GM19438 (cell line): ENCODE measurements at regions not wholly inside any gene's neighbourhood (a gene's known extent, or its start where the extent isn't known, plus 50 kb on each side); places are given as distances from the start of the nearest gene placed in this dataset.
"Not testable (repeated sequence)": the region's sequence is repeated elsewhere in the genome, so short reads cannot be mapped to it uniquely, and the experiment has no call there.

ENCODE experiments used
- ATAC-seq: cut with Tn5 transposase; IDR thresholded peaks from one replicate; pipeline ENCODE4 v1.9.1; 2021; ENCODE audit warnings: low read depth; ENCODE audit not compliant: unreplicated experiment

DNA sequence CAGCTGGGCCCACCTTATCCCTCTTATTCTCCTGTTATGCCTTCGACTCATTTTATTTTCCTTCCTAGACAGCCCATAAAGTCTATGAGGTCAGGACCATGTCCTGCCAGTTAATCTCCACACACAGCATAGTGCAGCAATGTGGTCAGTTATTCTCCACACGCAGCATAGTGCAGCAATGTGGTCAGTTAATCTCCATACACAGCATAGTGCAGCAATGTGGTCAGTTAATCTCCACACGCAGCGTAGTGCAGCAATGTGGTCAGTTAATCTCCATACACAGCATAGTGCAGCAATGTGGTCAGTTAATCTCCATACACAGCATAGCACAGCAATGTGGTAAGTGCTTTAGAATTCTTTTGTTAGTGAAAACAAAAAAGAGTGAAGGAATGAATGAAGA lies 77.8 kb downstream of the TEX36 start:
- ATAC-seq = no peak

GRCh38 chr10:125602825-125603224 lies 80.1 kb downstream of the TEX36 start:
- ATAC-seq = no peak

DNA sequence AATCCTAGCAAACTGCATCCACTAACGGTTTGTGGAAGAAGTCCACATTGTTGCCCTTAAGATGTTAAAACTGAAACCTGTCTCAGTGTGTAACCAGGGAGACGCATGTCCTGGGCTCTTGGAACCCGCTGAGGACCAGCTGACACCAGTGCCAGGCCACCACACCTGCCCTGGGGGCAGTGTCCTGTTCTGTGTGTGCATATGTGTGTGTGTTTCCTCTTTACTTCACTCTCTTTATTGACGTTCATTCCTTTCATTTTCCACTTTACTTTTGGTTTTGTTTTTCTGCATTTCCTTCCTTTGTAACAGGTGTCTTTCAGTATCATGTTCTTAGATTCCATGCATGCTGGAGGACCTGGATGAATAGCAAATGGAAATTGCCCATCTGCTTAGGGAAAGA lies 83.8 kb downstream of the TEX36 start:
- ATAC-seq = no peak

- no peak for ATAC-seq
These were observed 87.1 kb downstream of the TEX36 start for GRCh38 chr10:125595911-125596310.

DNA sequence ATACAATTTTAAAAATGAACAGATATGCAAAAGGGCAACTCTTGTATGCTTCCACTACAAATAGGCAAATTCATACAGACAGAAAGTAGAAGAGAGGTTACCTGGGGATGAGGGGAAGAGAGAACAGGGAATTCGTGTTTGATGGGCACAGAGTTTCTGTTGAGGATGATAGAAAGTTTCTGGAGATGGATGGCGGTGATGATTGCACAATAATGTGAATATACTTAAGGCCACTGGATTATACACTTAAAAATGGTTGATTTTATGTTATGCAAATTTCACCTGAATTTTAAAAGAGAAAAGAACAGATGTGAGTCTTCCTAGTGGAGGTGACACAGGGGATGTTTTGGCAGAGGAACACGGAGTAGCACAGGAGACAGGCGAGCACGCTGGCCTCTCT lies 89.3 kb downstream of the TEX36 start:
- ATAC-seq = no peak

GRCh38 chr10:125592897-125593296 lies 90.1 kb downstream of the TEX36 start:
- ATAC-seq = no peak

DNA sequence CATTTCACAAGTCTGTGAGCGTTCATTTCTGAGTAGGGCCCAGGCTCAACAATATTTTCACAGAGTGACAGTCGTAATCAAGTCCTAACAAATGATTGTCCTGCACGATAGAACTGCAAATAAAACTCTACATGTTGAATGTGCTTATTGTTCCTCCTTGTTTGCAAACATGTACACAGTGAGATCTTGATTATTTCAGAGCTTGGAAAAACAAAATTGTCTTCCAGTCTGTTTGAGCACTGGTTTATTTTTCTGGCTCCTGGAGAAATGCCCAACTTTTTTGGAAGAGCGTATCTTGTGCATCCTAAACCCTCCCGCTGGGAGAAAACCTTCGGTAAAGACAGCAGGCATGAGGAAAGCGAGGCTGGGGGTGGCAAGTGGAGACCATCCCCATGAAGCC lies 91.1 kb downstream of the TEX36 start:
- ATAC-seq = no peak

DNA sequence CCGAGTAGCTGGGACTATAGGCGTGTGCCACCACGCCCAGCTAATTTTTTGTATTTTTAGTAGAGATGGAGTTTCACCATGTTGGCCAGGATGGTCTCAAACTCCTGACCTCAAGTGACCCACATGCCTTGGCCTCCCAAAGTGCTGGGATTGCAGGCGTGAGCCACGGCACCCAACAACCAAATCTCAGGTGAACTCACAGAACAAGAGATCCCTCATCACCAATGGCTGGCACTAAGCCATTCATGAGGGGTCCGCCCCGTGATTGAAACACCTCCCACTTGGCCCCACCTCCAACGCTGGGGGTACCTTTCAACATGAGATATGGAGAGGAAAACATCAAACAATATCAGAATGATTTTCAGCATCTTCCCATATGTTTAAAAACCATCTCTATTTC lies 94.2 kb downstream of the TEX36 start:
- ATAC-seq = not testable (repeated sequence)

- ATAC-seq = no peak
These were observed 98.0 kb downstream of the TEX36 start for GRCh38 chr10:125584954-125585353.

- no peak for ATAC-seq
These were observed 104.2 kb downstream of the TEX36 start for GRCh38 chr10:125578658-125579315.

- no peak for ATAC-seq
These were observed 107.1 kb downstream of the TEX36 start for GRCh38 chr10:125575843-125576242.

DNA sequence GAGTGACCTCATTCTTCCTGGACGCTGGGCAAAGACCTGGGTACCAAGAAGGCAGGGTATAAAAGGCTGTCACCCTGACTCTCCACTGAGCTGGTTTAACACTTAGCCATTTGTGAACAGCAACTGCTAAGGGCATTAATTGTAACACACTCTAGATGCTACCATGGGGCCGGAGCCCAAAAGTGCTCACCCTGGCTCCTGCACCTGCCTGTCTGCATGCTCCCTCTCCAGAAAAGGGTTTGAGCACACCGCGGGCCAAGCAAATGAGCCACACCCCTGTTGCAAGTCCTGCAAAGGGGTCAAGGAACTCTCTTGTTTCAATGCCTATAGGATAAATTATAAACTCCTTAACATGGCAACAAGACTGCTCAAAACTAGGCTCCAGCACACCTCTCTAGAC lies 114.8 kb downstream of the TEX36 start:
- ATAC-seq = no peak

- no peak for ATAC-seq
These were observed 115.4 kb downstream of the TEX36 start for GRCh38 chr10:125567529-125567928.

DNA sequence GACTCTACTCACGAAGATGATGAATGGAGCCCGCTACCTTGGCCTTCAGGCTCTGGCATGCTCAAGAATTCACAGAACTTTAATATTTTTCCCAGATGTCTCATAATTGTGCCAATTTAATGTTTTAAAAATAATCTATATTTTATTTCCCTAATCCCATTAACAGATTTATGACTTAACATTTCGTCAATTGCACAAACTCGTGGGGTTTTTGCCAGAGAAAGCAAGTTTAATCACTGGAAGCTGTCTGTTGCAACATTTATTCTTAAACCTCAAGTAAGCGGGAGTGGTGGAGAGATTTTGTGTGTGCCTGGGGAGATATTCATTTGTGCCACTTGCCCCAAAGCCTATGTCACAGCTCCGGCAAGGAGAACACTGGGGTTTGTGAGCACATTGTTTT lies 117.9 kb downstream of the TEX36 start:
- ATAC-seq = no peak

- no peak for ATAC-seq
These were observed 118.4 kb downstream of the TEX36 start for GRCh38 chr10:125564570-125564969.

GRCh38 chr10:125562737-125563136 lies 120.2 kb downstream of the TEX36 start:
- no peak for ATAC-seq

- ATAC-seq = no peak
These were observed 122.0 kb downstream of the TEX36 start for GRCh38 chr10:125560947-125561346.

GRCh38 chr10:125559210-125559609 lies 123.8 kb downstream of the TEX36 start:
- ATAC-seq = peak; percentile 95

DNA sequence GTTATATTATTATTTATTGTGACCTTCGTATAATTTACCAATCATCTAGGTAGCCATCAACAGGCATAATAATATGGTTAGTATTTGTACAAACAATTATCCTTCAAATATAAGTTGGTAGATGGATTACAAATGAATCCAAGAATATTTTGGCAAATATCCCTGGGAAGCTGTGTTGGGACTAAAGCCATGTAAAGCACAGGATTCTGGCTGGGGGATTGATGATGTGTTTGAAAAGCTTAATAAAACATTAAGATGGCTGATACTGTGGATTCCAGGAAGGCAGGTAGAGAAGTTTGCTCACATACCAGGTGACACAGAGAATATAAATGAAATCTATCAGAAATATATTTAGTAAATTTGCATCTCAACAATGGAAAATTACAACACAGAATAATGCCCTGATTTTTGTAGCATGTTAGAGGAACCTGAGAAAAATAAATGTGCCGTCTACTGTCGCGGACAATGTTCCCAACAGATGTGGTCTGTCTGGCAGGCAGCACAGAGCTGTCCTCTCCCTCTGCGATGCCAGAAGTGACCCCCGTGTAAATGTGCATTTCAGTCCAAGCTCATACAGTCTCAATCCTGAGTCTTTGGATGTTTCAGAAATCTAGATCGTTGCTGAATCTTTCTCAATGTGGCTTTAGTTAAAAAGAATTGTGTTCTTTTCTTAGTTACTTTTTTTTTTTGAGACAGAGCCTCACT lies 125.0 kb downstream of the TEX36 start:
- no peak for ATAC-seq

GRCh38 chr10:125557311-125557710 lies 125.7 kb downstream of the TEX36 start:
- ATAC-seq = no peak

DNA sequence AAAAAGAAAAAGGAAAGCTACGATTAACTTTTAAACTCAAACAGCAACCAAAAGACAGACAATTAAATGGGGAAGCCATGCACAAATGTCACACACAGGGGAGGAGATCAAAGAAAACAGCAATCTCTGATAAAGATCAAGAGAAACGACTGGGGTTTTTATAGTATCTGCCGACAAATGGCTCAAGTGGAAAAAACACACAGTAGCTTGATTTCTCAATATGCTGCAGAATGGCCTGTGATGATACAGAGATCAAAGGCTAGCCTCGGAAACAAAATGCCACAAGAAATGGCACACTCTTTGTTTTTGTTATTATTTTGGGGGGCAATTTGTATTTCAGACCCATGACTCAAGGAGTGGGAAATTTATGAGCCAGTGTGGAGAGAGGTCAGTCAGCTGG lies 126.1 kb downstream of the TEX36 start:
- ATAC-seq = no peak

- ATAC-seq = no peak
These were observed 127.2 kb downstream of the TEX36 start for GRCh38 chr10:125555743-125556142.
